NCI-H2107 (cell line): ENCODE measurements at regions not wholly inside any gene's neighbourhood (a gene's known extent, or its start where the extent isn't known, plus 50 kb on each side); places are given as distances from the start of the nearest gene placed in this dataset.

ENCODE experiments used
- DNase-seq: peaks from one replicate; lab custom pipeline; 2025; lab: John Stamatoyannopoulos, UW

DNA sequence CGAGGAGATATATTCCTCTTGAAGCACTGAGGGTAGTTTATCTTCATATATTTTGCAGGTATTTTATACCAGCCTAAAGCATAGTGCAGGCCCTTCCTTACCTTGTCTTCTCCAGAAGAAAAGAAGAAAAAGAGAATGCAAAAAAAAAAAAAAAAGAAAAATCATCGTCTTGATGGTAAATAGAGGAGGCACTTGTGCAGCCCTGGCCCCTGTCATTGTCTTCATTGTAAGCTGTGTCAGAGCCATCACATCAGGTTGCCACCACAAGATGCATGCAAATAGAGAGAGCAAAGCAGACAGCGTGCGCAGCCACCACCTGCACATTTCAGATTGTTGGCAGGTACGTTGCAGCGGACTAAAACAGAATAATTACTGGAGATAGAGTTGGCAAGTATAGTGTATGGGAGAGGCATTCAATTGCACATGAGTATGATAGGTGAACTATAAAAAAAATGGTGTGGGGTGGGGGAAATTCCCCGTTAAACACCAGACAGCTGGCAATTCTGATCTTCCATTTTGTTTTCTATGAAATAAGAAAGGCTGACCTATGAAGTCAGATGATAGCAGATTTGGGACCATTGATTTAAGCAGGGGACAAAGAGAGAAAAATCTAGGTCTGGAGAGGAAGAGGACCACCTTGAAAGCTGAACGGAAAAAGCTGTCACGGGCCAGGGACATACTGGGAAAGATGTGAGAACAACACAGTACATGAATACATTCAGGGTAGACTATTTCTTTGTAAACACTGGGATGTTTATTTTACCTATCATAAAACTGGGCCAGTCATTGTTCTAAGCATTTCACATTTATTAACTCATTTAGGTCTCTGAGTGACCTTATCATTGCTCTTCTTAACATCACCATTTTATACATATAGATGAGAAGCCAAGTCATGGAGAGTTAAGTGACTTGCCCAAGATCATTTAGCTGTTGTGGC is 306.3 kb upstream of the SP8 start:
- no peak for DNase-seq

DNA sequence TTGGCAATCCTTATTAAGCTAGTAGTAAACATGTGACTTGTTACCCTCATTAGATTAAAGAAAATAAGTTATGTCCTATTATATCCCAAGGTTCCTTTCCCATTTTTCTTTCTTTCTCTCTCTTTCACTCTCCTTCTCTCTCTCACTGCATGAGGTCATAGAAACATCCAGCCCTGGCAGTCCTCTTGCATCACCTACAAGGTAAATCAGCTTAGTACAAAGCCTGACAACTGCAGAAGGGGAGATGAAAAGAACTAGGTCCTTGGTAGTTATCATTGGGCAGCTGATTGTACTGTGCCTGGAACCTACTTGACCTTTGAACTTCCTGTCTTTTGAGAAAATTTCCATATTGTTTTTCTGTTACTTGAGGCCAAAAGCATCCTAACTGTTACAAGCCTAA is 307.9 kb upstream of the SP8 start:
- no peak for DNase-seq

DNA sequence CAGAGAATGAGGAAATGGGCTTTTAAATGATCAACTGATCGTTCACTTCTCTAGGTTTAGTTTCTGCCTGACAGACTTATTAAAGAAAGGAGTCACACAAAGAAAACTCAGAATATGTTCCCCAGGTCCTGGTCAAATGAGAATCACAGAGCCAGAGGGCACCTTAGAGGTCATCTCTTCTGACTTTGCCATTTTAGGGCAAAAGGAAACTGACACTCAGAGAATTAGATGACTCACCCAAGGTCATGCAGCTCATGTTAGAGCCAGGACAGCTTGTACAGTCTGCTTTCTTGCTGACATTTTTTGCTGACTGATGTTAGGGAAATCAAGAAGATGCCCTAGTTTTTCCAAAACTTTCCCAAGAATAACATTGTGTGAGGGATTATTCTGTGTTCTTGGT is 312.7 kb upstream of the SP8 start:
- DNase-seq, result no peak

DNA sequence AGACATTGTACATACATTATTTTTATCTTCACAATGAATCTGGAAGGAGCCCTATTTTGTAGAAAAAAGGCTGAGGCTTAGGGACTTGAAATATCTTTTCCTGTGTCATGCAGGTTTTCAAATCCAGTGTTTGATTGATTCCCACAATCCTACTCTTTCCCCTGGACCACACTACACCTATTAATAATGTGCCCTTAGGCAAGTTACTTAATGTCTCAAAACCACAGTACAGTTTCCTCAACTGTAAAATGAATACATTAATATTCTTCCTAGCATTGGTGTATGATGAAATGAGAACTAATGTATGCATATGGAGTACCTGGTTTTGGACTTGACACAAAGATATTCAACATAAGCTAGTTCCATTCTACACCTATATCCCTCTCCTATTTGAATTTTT is 313.3 kb upstream of the SP8 start:
- DNase-seq, result no peak

DNA sequence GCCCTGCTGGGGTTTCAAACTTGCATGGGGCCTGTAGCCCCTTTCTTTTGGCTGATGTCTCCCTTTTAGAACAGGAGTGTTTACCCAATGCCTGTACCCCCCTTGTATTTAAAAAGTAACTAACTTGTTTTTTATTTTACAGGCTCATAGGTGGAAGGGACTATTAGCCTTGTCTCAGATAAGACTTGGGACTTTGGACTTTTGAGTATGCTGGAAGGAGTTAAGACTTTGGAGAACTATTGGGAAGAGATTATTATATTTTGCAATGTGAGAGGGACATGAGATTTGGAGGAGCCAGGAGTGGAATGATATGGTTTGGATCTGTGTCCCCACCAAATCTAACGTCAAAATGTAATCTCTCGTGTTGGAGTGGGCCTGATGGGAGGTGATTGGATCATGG is 314.9 kb upstream of the SP8 start:
- DNase-seq, result no peak

DNA sequence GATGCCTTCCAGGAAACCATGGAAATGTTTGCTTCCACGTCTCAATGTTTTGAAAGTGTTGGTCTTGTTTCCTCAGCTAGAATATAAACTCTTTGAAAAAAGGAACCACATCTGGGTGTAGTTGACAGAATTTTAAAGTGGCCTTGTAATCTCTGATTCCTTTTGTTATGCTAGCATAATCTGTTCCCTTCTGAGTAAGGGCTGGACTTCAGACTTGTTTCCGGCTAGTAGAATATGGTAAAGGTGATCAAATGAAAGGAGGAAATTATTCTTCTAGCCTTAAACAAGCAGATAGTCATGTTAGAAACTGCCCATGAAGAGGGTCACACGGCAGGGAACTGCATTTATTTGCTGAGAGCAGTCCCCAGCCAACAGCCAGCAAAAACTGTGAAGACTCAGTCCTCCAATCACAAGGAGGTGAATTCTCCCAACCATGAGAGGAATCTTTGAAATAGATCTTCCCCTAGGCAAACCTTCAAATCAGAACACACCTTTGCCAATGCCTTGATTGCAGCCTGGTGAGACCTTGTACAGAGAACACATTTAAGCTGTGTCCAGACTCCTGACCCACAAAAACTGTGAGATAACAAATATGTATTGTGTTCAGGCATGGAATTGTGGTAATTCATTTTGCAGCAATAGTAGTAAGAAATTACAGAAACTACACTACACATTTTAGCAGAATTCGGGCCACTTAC is 316.9 kb upstream of the SP8 start:
- no peak for DNase-seq

DNA sequence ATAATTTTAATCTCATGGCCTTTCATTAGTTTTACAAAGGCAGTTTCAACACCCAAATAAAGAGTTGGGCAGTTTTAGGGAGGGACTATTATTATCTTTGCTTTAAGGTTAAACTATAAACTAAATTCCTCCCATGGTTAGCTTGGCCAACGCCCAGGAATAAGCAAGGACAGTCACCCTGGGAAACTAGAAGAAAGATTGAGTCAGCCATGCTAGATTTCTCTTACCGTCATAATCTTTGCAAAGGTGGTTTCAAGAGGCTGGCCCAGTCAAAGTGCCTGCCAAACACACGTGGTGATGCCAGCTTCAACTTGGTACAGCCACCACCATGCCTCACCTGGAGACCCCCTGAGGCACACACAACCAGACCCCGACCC is 317.4 kb upstream of the SP8 start:
- no peak for DNase-seq

DNA sequence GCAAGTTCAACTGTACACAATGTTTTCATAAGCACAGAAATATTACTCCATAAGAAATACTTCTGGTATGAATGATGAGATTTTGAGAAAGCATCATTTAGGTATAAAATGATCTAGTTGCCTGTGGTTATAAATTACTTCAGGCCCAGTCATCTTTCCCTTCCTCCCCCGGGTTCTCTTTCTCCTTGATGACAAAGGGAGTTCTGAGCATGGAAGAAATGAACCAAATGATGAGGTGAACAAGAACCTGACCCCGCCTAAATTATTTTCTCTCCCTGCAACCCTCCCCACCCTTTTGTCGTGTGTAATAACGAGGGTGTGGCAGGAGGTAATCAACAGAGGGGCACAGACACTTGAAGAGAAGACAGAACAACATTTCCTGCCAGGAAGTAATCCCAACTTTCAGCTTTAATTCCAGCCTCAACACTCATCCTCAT is 319.6 kb upstream of the SP8 start:
- no peak for DNase-seq

DNA sequence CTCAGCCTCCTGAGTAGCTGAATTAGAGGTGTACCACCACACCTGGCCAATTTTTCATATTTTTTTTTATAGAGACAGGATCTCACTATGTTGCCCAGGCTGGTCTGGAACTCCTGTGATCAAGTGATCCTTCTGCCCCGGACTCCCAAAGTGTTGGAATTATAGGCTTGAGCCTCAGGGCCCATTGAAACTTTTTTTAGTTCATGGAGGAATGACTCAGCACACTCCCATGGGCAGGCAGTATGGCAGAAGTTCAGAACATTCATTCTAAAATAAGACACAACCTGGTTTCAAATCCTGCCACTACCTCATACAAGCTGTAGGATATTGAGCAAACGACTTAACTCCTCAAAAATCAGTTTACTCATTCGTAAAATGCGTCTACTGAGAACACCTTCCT is 320.4 kb upstream of the SP8 start:
- no peak for DNase-seq

DNA sequence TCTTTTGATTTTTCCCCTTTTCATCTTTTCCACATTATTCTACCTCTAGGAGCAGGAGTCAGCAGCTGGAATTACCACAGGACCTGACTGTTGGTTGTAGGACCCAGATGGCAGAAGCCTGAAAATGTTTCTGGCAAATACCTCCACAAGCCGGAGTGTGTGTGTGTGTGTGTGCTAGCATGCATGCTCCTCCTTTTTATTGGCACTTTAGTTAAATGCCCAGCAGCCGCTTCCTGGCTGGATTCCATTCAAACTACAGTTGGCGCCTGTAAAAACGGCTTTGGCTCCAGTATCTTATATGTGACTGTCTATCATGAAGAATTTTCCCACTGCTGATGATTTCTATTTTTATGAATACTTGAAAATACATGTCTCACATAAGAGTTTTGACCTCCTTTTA is 319.7 kb upstream of the SP4 start:
- DNase-seq, result no peak

DNA sequence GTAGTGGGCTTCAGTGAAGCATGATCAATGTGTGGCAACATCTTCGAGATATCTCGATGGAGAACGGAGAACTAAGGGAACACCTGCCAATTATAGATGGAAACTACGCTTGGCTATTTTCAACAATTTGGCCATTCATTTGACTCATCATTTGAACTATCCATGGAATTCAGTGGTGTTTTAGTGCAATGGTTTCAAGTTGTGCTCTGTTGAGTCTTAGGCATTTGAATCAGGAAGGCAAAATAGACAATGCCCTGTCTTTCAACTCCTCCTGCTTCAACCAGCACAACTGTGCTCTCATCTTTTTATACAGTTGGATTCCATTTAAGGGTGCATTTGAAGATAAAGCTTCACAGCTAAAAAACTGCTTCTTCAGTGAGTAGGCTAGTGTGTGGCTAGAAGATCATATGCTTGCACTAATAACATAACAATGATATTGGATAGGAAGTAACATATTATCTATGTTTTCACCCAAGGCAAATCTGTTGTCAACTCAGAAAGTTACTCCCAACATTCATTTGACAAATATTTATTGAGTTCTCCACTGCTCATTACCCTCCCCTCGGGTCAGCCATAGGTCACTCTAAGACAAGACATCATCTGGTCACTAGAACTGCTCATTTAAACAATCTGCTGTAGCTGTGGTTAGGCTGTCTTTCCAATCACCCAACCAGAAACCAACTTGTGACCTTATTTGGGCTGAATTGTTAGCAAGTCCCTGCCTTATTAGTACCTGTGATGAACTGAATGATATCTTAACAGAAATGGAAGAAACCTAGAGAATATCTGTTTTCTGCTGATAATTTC is 314.1 kb upstream of the SP4 start:
- no peak for DNase-seq

DNA sequence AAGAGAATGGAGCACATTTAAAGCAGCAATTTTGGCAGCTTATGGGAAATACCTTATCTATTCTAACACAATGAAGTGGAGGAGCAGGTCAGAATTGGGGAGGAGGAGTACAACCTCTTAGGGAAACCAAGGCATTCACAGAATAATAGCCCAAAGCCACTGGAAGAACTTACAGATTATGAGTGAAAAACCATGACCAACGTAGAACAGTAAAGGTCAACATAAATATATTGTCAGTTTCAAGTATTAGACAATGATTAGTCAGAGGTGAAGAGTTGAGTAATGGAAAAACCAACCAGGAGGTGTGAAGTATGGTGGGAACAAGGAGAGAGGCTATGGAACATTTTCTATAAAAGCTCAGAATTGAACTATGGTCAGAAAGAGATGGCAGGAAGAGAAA is 304.3 kb upstream of the SP4 start:
- DNase-seq, result no peak

DNA sequence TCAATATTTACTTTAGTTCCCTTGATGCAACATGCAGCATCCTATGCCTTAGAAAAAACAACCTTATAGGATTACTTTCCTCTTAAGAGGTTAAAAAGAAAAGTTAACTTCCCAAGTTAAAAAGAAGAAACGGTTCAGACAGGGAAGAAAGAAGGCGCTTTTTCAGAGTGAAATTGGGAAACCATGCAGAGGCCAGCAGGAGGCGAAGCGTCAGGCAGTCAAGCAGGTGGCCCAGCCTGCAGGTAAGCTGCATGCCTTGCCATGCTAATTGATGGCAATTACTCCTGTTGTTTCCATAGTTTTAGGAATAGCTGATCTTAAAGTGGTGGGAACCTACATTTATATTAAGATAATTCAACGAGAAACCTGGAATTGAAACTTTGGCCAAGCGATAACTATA is 302.6 kb upstream of the SP4 start:
- no peak for DNase-seq

DNA sequence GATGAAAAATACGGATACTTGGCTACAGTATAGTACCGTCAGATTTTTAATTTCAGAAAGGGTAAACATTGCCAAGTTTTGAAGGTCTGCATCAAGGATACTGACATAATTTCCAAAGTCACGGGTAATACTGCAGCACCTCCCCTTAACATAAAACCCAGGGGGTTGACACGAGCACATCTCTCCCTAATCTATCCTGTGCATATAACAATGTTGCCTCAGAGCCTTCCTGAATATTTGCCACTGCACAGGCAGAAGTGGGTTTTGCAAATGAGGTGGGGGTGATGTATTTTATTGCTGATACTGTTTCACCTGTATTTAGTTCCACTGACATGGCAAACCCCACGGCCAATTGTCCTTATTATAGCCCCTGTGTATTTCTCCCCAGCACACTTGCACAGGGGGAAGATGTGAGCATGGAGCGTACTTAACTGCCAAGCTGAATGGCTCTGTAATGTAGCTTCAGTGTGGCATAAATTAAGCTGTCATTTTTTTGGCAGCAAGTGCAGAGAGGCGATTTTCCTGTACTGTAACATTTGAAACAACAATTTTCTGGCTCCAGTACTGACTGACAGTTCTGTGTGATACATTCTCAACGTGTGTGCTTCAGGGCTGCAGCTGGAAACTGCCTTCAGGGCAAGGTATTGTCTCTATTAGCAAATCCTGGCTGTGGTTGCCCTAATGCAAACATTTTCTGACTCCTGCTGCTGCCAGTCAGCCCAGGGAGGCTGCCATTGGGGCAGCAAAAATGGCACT is 299.6 kb upstream of the SP4 start:
- DNase-seq, result no peak

DNA sequence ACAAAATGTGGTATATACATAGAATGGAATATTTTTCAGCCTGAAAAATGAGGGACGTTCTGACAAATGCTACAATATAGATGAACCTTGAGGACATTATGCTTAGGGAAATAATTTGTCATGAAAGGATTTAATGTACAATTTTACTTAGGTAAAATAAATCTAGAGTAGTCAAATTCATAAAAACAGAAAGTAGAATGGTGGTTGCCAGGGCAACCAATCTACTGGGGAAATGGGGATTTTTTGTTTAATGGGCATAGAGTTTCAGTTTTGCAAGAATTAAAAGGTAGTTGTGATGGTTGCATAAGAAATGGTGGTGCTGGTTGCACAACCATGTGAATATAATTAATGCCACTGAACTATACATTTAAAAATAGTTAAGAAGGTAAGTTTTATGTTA is 296.0 kb upstream of the SP4 start:
- no peak for DNase-seq

DNA sequence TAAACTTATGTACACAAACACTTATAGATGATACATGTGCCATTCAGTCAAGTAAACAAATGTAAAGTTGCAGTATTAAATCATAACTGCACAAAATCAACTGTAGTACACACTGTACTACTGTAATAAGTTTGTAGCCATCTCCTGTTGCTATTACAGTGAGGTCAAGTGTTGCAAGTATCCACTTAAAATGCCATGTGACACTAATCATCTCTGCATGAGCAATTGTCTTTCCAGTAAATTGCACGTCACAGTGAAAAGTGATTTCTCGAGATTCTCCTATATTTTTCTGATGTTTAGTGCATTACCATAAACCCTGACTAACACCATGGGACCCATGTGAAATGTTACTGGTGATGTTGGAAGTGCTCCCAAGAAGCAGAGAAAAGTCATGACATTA is 293.3 kb upstream of the SP4 start:
- DNase-seq, result no peak

DNA sequence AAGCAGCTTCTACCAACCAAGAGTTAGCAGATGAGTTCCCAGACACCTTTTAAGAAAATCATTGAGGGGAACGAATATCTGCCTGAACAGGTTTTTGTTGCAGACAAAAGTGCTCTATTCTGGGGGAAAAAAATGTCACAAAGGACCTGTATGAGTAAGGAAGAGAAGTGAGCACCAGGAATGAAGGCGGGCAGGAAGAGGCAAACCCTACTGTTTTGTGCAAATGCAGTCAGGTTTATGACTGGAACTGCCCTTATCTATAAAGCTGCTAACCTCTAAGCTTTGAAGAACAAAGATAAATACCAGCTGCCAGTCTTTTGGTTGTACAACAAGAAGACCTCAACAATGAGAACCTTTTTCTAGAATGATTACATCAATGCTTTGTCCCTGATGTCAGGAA is 292.4 kb upstream of the SP4 start:
- DNase-seq, result no peak

DNA sequence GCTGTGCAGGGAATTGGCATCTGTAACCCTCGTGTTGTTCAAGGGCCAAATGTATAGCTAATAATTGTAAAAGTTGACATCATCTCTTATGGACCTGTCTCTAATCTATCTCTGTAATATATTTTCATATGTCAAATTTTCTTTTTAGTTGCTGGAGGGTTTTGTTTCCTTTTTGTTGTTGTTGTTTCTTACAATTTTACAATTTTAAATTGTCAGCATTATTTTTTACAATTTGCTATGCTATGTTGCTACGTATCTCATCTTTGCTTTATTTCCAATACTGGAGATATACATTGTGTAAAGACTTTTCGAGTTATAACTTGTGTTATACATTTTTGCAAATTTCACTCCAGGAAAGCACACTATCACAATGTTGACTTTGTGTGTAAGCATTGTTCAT is 290.2 kb upstream of the SP4 start:
- no peak for DNase-seq

DNA sequence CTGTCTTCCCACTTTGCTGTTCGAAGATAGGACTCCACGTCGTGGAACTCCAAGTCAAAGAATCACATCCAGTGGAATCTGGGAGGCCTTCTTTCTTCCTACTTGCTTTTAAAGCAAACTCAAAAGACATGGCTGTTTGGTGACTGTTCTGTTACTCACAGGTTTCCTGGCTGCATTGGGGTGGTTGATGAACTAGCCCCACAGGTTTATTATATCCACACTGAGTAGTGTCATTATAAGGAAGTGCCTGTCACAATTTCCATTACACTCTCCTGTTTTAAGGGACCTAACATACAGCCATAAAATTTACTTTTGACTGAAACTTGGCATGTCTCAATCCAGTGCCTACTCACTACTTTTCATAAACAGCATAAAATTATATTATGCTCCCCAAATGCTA is 287.3 kb upstream of the SP4 start:
- DNase-seq, result no peak

DNA sequence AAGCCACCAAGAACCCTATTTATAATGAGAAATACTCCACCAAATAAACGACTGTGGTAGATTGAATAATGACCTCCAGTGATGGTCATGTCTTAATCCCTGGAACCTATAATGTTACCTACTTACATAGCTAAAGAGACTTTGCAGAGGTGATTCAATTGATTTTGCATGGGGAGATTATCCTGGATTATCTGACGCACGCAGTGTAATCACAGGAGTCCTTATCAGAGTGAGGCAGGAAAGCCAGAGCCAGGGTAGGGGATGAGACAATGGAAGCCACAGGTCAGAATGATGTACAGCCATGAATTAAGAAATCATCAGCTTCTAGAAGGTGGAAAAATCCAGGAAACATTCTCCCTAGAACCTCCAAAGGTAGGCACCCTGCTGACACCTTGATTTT is 286.4 kb upstream of the SP4 start:
- DNase-seq, result no peak

DNA sequence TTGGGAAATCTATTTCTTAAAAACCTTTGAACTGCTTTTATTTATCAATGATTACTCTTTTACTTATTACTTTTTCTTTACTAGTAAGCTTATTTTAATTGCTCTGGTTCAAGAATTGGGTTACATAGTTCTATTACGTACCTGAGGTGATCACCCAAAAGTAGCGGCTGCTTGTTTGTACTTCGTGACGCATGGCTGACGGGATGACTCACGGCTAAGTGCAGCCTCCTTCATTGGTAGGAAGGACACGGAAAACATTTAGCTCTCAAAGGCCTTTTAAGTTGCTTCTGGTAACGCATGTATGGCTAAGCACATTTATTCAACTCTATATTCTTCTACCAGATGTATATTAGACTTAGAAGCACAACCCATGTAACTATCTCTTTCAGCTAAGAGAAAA is 285.8 kb upstream of the SP4 start:
- no peak for DNase-seq
